ENCODE measurements at regions not wholly inside any gene's neighbourhood (a gene's known extent, or its start where the extent isn't known, plus 50 kb on each side); places are given as distances from the start of the nearest gene placed in this dataset.

GRCh38 chr21:35219719-35220118, 170.6 kb upstream of the RUNX1 start:
- TF ChIP-seq YY1 (IDR thresholded peaks at IDR 0.05; ENCODE audit: low read depth) (no peak), RAD21 (IDR thresholded peaks at IDR 0.05; ENCODE audit: low read depth) (no peak), FOXM1 (IDR thresholded peaks at IDR 0.05; ENCODE audit: borderline replicate concordance, low read depth) (no peak), TCF12 (IDR thresholded peaks at IDR 0.05; ENCODE audit: low read depth) (no peak), NFIC (IDR thresholded peaks at IDR 0.05) (no peak)
- TF ChIP-seq, protein P1, sequence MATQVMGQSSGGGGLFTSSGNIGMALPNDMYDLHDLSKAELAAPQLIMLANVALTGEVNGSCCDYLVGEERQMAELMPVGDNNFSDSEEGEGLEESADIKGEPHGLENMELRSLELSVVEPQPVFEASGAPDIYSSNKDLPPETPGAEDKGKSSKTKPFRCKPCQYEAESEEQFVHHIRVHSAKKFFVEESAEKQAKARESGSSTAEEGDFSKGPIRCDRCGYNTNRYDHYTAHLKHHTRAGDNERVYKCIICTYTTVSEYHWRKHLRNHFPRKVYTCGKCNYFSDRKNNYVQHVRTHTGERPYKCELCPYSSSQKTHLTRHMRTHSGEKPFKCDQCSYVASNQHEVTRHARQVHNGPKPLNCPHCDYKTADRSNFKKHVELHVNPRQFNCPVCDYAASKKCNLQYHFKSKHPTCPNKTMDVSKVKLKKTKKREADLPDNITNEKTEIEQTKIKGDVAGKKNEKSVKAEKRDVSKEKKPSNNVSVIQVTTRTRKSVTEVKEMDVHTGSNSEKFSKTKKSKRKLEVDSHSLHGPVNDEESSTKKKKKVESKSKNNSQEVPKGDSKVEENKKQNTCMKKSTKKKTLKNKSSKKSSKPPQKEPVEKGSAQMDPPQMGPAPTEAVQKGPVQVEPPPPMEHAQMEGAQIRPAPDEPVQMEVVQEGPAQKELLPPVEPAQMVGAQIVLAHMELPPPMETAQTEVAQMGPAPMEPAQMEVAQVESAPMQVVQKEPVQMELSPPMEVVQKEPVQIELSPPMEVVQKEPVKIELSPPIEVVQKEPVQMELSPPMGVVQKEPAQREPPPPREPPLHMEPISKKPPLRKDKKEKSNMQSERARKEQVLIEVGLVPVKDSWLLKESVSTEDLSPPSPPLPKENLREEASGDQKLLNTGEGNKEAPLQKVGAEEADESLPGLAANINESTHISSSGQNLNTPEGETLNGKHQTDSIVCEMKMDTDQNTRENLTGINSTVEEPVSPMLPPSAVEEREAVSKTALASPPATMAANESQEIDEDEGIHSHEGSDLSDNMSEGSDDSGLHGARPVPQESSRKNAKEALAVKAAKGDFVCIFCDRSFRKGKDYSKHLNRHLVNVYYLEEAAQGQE (IDR thresholded peaks at IDR 0.05; ENCODE audit: low read depth): no peak
- TF ChIP-seq, protein P2, sequence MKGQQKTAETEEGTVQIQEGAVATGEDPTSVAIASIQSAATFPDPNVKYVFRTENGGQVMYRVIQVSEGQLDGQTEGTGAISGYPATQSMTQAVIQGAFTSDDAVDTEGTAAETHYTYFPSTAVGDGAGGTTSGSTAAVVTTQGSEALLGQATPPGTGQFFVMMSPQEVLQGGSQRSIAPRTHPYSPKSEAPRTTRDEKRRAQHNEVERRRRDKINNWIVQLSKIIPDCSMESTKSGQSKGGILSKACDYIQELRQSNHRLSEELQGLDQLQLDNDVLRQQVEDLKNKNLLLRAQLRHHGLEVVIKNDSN (IDR thresholded peaks at IDR 0.05): no peak

DNA sequence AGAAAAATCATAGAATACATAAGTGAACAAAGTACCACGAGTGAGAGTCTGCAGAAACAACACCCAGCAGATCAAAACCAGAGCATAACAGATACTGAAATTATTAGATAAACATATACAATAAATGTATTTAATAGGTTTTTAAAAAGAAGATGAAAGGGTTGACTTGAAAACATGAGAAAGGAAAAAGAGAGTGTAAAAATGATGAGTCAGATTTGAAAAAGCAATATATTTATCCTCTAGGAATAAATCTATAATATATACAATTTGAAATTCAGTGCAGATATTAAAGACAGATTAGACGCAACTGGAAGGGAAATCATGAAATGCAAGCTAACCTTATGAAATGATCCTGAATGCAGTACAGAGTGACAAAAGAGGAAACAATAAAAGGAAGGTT, 170.2 kb upstream of the RUNX1 start:
- TF ChIP-seq, protein P2 (IDR thresholded peaks at IDR 0.05): no peak
- TF ChIP-seq, protein P1 (IDR thresholded peaks at IDR 0.05; ENCODE audit: low read depth): no peak
- no peak for TF ChIP-seq EGR1 (IDR thresholded peaks at IDR 0.05)
- no peak for TF ChIP-seq TAF1 (IDR thresholded peaks at IDR 0.05; ENCODE audit: low read depth)

GRCh38 chr21:35217504-35218060, 168.5 kb upstream of the RUNX1 start:
- TF ChIP-seq FOXM1 (IDR thresholded peaks at IDR 0.05; ENCODE audit: borderline replicate concordance, low read depth) (no peak), CREB1 (IDR thresholded peaks at IDR 0.05; ENCODE audit: low read depth) (no peak), EGR1 (IDR thresholded peaks at IDR 0.05) (no peak)

DNA sequence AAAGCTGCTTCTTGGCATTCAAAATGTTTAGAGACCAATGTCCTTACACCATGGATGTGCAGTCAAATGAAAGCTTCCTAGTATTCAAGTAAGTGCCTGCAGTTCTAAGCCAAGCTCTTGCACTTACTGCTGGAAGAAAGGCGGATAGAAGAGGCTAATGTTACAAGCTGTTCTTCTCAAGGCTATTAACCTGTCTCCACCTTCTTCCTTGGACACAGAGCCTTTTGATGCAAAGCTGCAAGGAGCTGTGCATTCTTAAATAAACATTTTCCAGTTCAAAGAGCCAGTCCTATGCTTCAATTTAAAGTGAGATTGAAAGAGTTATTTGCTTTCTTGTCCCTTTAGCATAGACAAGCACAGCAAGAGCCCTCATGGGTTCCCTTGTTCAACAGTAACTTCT, 167.9 kb upstream of the RUNX1 start:
- TF ChIP-seq CREB1 (IDR thresholded peaks at IDR 0.05; ENCODE audit: low read depth): no peak
- no peak for TF ChIP-seq FOXM1 (IDR thresholded peaks at IDR 0.05; ENCODE audit: borderline replicate concordance, low read depth)
- TF ChIP-seq EP300 (IDR thresholded peaks at IDR 0.05; ENCODE audit: borderline replicate concordance): no peak
- no peak for TF ChIP-seq CEBPB (IDR thresholded peaks at IDR 0.05)
- TF ChIP-seq TAF1 (IDR thresholded peaks at IDR 0.05; ENCODE audit: low read depth): no peak
- TF ChIP-seq TCF12 (IDR thresholded peaks at IDR 0.05; ENCODE audit: low read depth): no peak
- TF ChIP-seq YY1 (IDR thresholded peaks at IDR 0.05; ENCODE audit: low read depth): no peak
- no peak for TF ChIP-seq NFIC (IDR thresholded peaks at IDR 0.05)
- no peak for TF ChIP-seq TEAD4 (IDR thresholded peaks at IDR 0.05)
- TF ChIP-seq EGR1 (IDR thresholded peaks at IDR 0.05): no peak
- TF ChIP-seq, protein P2 (IDR thresholded peaks at IDR 0.05): no peak

DNA sequence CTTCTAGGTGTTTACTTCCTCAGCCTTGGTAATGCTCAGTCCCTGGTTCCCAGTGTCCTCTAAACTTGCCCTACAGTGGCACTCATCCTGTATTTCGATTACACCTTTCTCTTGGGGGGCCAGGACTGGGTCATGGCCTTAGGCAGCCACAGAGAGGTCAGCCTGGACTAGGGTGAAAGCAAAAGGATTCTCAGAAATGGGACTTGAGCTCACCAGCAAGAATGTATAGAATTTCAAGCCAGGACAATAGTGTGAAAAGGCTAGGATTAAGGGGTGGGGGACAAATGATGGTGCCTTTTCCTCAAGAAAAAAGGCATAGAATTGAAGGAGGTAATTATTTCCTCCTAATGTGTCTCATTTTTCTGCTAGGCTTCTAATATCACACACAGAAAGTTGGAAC, 166.8 kb upstream of the RUNX1 start:
- TF ChIP-seq YY1 (IDR thresholded peaks at IDR 0.05; ENCODE audit: low read depth): no peak
- TF ChIP-seq TAF1 (IDR thresholded peaks at IDR 0.05; ENCODE audit: low read depth): no peak
- TF ChIP-seq EP300 (IDR thresholded peaks at IDR 0.05; ENCODE audit: borderline replicate concordance): no peak
- TF ChIP-seq, protein P2 (IDR thresholded peaks at IDR 0.05): no peak
- TF ChIP-seq RAD21 (IDR thresholded peaks at IDR 0.05; ENCODE audit: low read depth): no peak
- no peak for TF ChIP-seq EGR1 (IDR thresholded peaks at IDR 0.05)
- TF ChIP-seq CREB1 (IDR thresholded peaks at IDR 0.05; ENCODE audit: low read depth): no peak
- no peak for TF ChIP-seq CEBPB (IDR thresholded peaks at IDR 0.05)
- TF ChIP-seq ZBTB7A (IDR thresholded peaks at IDR 0.05; ENCODE audit: low read depth): no peak
- no peak for TF ChIP-seq MAX (IDR thresholded peaks at IDR 0.05)
- no peak for TF ChIP-seq FOXM1 (IDR thresholded peaks at IDR 0.05; ENCODE audit: borderline replicate concordance, low read depth)
- TF ChIP-seq TCF12 (IDR thresholded peaks at IDR 0.05; ENCODE audit: low read depth): no peak
- TF ChIP-seq, protein P1 (IDR thresholded peaks at IDR 0.05; ENCODE audit: low read depth): no peak
- TF ChIP-seq TEAD4 (IDR thresholded peaks at IDR 0.05): no peak
- TF ChIP-seq NFIC (IDR thresholded peaks at IDR 0.05): no peak

Data from Ishikawa (cell line).